SK-N-MC (cell line): ENCODE measurements at regions not wholly inside any gene's neighbourhood (a gene's known extent, or its start where the extent isn't known, plus 50 kb on each side); places are given as distances from the start of the nearest gene placed in this dataset.

Source experiments
- EZH2 ChIP-seq: fragments of 200-600 bp; sonication (generic); IDR thresholded peaks from one replicate; pipeline ENCODE4 v1.6.1; 2017; ENCODE audit warnings: antibody characterized with exemption
- POLR2AphosphoS5 ChIP-seq: IDR thresholded peaks from 2 replicates; pipeline ENCODE4 v1.6.1; 2012; ENCODE audit warnings: mild to moderate bottlenecking, low read depth, low read length, borderline replicate concordance

GRCh38 chr4:143084566-143084965 is 100.2 kb upstream of the USP38 start:
- TF ChIP-seq EZH2 (no peak), POLR2AphosphoS5 (no peak)
